NCI-H2196 treated with DMSO at 0.1 percent for 48 hours (cell line): ENCODE measurements at regions not wholly inside any gene's neighbourhood (a gene's known extent, or its start where the extent isn't known, plus 50 kb on each side); places are given as distances from the start of the nearest gene placed in this dataset.
"Not testable (repeated sequence)": the region's sequence is repeated elsewhere in the genome, so short reads cannot be mapped to it uniquely, and the experiment has no call there.

ENCODE experiments used
- DNase-seq: peaks from one replicate; lab custom pipeline; 2025; ENCODE audit not compliant: unreplicated experiment; lab: John Stamatoyannopoulos, UW

- no peak for DNase-seq
Measured at GRCh38 chr10:3281941-3282673, 109.5 kb upstream of the PITRM1 start.

GRCh38 chr10:3278771-3279170, 106.2 kb upstream of the PITRM1 start:
- no peak for DNase-seq

DNA sequence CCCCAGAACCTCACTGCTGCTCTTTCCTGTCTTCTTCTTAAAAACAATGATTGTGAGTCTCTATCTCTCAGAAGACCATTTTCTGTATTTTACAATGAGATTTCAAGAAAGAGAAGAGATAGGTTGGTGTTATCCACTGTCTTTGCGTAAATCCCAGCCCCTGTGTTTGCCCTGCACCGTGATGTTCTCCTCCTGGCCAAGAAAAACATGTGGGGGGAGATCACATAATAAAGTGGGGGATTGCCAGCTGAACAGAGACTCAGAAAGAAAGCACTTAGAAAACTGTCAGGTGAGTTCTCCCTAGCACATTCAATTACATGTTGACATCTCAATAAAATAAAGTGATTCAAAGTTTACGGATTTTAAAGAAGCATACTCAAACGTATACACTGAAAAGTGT, 105.0 kb upstream of the PITRM1 start:
- no peak for DNase-seq

- no peak for DNase-seq
Measured at GRCh38 chr10:3274414-3274813, 101.8 kb upstream of the PITRM1 start.

DNA sequence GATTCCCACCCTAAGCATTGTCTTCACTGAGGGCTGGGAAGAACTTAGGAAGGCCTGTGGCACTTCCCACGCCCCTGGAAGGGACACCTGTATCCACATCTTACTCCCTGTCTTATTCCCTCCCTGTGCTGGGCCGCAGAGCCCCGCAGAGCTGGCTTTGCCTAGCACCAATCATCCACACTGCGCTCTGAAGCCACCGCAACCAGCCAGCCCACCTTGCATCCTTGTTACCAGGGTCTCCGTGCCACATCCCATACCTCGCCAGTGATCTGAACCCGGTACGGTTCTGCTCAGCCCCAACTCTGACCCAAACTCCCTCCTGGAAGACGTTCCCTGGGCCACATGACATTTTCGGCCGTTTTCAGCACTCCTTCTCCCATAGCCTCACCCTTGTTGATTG, 101.4 kb upstream of the PITRM1 start:
- no peak for DNase-seq

DNA sequence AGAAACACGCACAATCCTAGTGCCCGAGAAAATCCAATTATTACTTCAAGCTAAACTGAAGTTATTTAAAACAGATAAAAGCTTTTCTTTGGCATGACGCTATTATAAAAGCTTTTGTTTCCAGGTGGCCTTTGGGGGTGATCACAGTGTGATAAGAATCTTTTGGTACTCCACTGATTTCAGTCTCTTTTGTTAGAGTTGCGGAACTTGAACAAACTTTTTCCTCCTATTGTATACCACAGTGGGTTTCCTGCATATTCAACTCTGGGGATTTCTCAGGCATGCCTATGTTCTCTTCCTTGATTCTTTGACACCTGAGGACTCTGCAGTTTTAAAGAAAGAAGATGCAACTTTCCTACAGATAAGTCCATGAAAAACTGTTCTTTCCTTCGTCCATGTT, 99.7 kb upstream of the PITRM1 start:
- DNase-seq: no peak

- no peak for DNase-seq
Measured at GRCh38 chr10:3271354-3272115, 99.0 kb upstream of the PITRM1 start.

DNA sequence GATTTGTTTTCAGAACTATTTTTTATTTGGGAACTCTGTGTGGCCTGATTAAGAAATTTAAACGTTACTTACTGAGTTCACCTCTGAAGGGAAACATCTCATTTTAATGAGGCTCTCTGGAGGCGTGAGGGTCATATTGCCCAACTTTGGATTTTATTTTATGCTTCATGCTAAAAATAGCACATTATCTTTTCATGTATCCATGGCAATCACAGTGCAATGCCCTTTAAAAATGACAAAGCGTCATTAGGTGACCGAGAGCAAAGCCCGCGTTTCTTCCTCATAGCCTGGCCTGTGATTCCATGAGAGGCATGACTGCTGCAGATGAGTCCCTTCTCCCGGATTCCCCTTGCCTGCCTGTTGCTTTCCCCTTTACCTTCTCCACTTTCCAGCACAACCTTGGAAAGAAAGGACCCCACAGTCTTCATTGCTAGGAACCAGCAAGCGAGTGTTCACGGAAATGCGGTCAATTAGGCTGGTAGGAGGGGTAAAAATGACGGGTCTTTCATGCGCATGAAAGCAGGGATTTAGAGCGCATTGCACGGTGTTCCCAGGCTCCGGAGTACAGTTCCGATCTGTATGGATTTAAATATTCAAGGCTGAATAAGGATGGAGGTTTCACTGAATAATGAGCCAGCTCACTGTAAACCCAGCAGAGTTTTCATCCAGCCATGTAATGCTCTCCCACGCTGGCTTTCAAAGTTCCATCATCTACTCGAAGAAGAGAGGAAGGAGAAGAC, 98.2 kb upstream of the PITRM1 start:
- DNase-seq: no peak

GRCh38 chr10:3268025-3268424, 95.4 kb upstream of the PITRM1 start:
- DNase-seq: no peak

DNA sequence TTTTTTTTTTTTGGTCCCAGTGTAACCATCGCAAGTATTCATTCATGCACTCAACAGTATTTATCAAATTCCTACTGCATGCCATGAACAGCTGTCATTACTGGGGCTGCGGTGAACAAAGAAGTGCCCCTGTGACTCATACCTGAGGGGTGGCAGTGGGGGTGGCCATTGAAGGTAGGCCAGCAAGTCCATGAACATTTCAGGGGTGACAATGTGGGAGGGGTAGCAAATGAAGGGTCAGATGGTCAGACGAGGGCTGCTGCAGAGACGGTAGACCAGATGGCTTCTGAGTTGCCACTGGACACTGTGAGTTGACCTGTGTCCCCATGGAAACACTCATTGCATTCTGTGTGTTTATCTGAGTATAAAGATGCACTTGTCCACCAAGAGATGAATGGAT, 92.5 kb upstream of the PITRM1 start:
- no peak for DNase-seq

GRCh38 chr10:3264161-3264761, 91.7 kb upstream of the PITRM1 start:
- no peak for DNase-seq

DNA sequence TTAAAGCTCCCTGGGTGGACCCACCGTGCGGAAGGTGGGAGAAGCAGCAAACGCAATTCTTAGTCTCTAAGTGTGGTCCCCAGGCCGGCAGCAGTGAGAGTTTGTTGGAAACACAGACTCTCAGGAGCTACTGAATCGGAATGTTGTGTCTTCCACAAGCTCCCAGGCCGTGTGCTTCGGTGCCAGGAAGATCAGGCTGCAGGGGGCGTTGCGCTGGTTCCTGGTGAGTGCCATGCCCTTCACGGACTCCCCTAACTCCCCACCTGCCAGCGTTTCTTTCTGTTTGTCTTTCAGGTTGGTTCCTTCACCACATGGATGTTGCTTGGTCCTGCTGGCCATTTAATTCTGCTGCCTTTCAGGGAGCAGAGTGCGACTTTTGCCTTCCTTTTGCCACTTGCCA, 91.2 kb upstream of the PITRM1 start:
- DNase-seq: no peak

DNA sequence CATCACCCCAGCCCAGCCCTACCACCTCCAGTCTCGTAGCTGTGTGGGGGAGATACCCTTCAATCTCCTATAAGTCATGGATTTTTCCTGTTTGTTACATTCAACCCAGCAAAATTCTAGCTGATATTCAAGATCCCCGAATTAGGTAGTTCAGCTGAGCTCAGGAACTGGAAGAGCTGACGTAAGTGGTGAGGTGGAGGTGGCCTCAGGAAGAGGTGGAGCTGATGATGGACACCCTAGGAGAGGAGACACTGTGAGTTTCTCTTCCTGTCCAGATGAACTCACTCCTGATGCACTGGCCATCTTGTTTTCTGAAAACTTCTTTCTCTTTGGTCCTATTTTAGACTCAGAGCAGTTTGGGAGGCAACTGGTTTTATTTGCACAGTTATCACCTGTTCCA, 90.5 kb upstream of the PITRM1 start:
- DNase-seq: no peak

- DNase-seq: no peak
Measured at GRCh38 chr10:3261921-3262320, 89.3 kb upstream of the PITRM1 start.

GRCh38 chr10:3260066-3260834, 87.7 kb upstream of the PITRM1 start:
- no peak for DNase-seq

- no peak for DNase-seq
Measured at GRCh38 chr10:3259499-3259898, 86.9 kb upstream of the PITRM1 start.

DNA sequence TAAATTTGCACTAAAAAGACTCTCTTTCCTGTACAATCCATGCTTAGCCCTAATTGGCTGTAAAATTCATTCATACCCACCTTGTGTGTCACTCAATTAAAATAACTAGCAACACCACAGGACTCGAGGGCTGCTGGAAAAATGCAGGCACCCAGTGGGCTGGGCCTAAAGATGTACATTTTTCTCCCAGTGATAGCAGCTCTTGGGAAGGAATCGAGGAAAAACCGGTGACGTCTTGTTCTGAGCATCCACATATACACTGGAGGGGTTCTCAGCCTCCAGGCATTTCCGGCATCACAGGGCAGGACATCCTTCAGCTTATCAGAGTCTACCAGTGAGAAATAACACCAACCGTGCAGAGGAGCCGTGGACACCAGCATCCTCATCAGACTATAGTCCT, 85.8 kb upstream of the PITRM1 start:
- no peak for DNase-seq

DNA sequence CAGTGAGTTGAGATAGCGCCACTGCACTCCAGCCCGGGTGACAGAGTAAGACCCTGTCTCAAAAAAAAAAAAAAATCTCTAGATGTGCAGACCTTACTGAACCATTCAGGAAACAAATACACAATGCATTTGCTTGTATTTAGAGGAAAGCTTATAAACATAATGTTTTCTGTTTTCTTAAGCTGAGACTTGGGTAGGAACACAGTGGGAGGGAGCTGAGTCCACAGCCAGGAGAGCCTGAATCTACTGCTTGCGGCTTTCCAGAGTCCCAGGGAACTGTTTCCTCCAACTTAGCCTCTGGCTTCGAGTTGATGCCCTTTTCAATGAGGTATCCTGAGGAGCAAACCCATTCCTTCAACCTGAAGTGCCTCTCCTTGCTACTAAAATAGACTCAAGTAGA, 83.0 kb upstream of the PITRM1 start:
- no peak for DNase-seq

DNA sequence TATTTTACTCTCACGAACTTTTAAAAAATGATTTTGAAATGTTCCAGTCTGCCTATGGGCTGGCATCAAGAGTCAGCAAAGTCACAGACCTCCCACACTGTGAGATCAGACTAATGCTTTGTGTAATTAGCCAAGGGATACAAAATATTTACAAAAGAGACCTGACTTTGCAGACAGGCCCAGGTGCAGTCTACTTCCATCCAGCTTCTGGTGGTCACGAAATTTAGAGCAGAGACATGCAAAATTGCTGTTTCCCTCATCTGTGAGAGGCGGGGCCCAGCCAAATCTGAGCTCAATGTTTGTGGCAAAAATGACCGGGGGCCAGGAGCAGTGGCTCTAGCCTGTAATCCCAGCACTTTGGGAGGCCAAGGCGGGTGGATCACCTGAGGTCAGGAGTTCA, 82.5 kb upstream of the PITRM1 start:
- no peak for DNase-seq

GRCh38 chr10:3253974-3254373, 81.4 kb upstream of the PITRM1 start:
- not testable (repeated sequence) for DNase-seq

DNA sequence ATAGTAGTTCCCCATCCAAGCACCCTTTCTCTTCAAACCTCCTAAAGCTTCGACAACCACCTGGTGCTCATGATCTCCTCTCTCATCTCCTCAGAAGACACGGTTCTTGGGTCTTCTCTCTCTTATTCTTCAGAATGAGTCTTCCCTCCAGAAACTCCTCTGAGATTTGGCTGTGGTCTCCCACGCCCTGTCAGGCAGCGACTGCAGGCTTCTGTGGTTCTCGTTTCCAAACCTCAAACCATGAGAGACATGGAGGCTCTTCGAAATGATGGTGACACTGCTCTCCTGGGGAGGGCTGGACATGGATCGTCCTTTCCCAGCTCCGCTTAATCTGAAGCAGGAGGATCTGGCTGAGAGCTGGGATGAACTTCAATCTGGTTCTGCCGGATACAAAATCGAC, 78.6 kb upstream of the PITRM1 start:
- DNase-seq: no peak
